GM18502 (cell line): ENCODE measurements at regions not wholly inside any gene's neighbourhood (a gene's known extent, or its start where the extent isn't known, plus 50 kb on each side); places are given as distances from the start of the nearest gene placed in this dataset.
"Not testable (repeated sequence)": the region's sequence is repeated elsewhere in the genome, so short reads cannot be mapped to it uniquely, and the experiment has no call there.

Source experiments
- ATAC-seq: cut with Tn5 transposase; IDR thresholded peaks from one replicate; pipeline ENCODE4 v1.9.1; 2021; ENCODE audit warnings: mild to moderate bottlenecking; ENCODE audit not compliant: unreplicated experiment, poor library complexity

DNA sequence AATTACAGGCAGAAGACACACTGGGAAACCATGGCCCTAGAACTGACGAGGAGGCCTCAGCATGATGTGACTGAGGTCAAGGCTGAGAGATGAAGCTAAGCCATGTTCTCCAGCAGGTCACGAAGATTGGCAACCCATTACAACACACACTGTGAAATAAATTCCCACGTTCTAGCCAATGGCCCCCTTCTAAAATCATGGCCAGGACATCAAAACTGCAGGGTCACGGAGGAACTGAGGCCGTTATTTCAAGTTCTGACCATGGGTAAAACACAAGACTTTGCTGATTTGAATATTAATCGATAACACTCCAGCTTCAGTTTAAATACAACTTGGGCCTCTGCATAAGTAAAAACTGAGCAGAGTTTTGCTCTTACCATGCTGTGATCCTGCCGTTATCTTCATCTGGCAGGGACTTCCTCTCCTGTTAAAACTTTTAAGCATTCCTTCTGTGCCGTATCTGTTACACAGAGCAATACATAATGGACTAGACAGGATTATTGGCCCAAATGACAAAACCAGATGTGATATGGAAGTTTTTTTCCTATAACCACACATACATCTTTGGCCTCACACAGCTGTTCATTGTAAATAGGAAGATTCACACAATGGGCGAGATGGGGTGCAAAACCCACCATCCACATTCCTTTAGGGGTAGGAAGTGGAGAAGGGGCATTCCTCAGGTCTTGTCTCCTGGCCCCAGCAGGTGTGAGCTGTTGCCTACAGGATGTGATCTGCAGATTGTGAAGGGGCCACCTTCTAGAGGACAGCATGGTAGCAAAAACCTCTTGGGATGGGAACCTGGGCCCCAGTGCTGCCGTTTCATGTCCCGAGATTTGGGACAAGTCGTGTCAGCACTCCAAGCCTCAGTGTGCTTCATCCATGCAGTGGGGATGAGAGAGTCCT, 207.4 kb downstream of the OPA1 start:
- no peak for ATAC-seq

- ATAC-seq: no peak
Observed at GRCh38 chr3:193801097-193801496, 208.1 kb downstream of the OPA1 start.

GRCh38 chr3:193803288-193803687, 210.3 kb downstream of the OPA1 start:
- no peak for ATAC-seq

GRCh38 chr3:193805448-193805847, 212.4 kb downstream of the OPA1 start:
- ATAC-seq: no peak

DNA sequence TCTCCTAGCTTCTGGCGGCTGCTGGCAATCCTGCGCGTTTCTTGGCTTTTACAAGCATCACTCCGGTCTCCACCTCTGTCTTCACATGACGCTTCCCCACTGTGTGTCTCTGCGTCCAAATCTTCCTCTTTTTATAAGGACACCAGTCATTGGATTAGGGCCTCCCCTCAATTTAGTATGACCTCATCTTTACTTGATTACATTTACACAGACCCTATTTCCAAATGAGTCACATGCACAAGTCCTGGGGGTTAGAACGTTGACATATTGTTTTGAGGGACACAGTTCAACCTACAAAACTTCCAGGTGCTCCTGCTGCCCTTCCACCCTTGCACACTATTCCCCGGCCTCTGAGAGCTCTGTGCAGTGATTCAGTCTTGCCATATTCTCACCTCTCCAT, 215.3 kb downstream of the OPA1 start:
- no peak for ATAC-seq

GRCh38 chr3:193809106-193809505, 216.1 kb downstream of the OPA1 start:
- no peak for ATAC-seq

- ATAC-seq: no peak
Observed at GRCh38 chr3:193812078-193812725, 219.2 kb downstream of the OPA1 start.

GRCh38 chr3:193812791-193813500, 219.9 kb downstream of the OPA1 start:
- no peak for ATAC-seq

DNA sequence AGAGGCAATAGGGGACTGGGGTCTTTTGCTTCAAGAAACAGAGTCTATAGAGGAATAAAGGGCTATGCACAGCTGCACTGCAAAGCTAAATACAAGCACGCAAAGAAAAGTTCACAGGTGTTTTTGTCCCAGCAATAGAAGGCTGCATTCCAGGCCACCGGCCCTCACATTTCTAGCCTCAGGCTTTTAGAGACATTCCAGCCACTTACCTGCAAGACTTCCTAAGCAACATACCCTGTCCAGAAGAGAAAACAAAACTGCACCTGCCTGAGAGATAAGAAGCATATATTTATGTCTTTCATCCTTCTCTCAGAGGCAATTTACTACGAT, 220.5 kb downstream of the OPA1 start:
- ATAC-seq: no peak

DNA sequence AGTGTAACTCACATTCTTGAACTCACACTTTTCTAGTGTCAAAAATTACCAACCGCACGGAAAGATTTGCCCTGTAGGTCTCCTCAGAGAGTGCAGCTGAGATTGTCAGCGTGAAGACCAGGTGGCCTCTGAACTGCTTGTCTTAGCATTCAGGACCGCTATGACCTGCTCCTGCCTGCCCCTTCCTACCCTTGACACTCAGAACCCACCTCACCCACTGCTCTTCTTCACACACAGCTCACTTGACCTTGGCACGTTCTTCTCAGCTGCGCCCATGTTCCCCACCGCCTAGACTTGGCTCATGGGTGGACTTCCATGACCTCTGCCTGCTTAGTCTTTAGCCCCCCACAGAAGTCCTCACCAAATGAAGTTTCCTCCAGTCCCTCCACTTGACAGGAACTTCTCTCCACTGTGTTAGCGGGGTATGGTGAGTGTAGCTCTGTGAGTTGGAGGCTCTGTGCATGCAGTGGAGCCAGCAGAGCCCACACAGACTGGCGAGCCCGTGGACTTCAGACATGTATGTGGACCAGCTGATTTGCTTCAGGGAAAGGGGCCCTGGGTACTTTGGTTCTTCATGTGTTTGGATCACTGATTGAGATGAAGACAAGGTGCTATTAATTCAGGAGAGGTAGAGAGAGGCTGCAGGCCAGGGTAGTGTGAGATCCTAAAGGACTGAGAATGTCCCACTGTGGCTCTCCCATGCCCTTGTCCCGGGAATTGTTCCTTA, 221.3 kb downstream of the OPA1 start:
- ATAC-seq: no peak

DNA sequence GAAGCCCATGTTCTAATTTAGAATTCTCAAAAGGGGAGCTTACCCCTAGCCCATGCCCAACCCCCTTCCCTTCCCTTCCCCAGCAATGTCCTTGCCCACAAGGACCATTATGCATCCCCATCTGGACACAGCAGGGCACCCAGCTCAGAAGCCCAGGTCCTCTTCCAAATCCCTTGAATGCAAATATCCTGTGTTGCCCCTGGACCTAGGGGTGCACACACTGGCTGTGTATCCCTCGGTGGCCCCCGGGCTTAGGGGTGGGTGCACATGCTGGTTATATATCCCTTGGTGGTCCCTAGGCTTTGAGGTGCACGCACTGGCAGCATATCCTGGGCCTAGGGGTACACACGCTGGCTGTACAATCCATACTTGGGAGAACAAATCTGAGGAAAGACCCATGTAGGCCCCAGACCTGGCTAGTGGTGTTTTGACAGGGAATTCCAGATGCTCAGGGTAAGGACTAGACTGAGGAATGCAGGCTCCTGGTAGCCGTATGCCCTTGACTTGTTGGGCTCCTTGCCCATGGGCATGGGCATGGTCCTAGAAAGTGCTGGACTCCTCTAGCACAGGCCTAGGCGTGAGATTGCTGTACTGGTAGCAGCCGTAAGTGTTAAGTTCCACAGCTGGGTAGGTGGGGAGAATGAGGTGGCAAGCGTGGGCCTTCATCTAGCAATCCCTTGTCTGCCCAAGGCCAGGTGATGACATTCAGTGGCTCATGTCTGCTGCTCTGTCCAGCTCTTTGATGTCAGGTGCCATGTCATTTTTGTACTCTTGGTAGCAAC, 222.4 kb downstream of the OPA1 start:
- no peak for ATAC-seq

DNA sequence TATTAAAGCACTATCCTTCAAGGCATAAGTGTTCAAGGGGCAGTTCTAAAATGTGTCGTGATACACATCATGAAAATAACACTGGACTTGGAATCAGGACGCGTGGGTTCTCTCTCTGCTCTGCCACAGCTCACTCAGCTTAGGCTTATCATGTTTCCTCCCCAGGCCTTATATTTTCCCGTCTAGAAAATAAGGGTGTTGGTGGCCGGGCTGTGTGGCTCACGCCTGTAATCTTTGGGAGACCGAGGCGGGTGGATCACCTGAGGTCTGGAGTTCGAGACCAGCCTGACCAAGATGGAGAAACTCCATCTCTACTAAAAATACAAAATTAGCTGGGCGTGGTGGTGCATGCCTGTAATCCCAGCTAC, 223.0 kb downstream of the OPA1 start:
- ATAC-seq: no peak

- no peak for ATAC-seq
Observed at GRCh38 chr3:193816656-193817311, 223.8 kb downstream of the OPA1 start.

- ATAC-seq: no peak
Observed at GRCh38 chr3:193819117-193820010, 226.4 kb downstream of the OPA1 start.

- ATAC-seq: no peak
Observed at GRCh38 chr3:193821151-193821668, 228.2 kb downstream of the OPA1 start.

- no peak for ATAC-seq
Observed at GRCh38 chr3:193822492-193823212, 229.6 kb downstream of the OPA1 start.

DNA sequence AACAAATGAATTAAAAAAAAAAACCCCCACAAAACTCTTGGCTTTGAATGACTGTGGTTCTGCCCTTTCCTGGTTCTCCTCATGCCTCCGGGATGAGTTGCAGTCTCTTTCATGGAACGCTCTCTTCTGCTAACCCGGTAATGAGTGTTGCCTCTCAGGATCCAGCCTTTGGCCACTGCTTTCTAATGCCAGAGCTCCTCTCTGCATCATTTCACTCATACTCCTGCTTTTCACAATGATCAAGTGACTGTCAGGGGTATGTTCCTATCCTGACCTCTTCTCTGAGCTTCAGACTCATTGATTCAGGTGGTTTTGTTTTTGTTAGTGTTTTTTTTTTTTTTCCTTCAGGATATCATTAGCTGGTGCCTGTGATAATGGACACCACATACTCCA, 230.2 kb downstream of the OPA1 start:
- ATAC-seq: not testable (repeated sequence)

GRCh38 chr3:193824365-193824764, 231.4 kb downstream of the OPA1 start:
- no peak for ATAC-seq
